K562 (cell line): ENCODE measurements at regions not wholly inside any gene's neighbourhood (a gene's known extent, or its start where the extent isn't known, plus 50 kb on each side); places are given as distances from the start of the nearest gene placed in this dataset.

Experiments used
- ATAC-seq: fragments of 200-7000 bp; cut with Tn5 transposase; 3 replicates; pipeline ENCODE4 v1.9.1; 2020; ENCODE audit warnings: moderate library complexity
- BruUV-seq: library from RNA; stranded (reverse); fragments of 400-500 nt; replicated peaks from 2 replicates; lab custom pipeline; 2021; lab: Mats Ljungman, UMichigan
- CTCF ChIA-PET: fragments of 300-600 bp; formaldehyde crosslinking; extraction: SDS; loops from one replicate; lab custom pipeline; 2021; ENCODE audit warnings: low intra/inter-chr PET ratio; lab: Yijun Ruan, JAX
- POLR2A ChIA-PET: fragments of 300-600, 350-650 bp; sonication (Branson Sonifier 250); formaldehyde crosslinking; extraction: SDS; loops from one replicate; lab custom pipeline; 2021; ENCODE audit warnings: antibody characterized with exemption, inconsistent platforms; lab: Yijun Ruan, JAX
- DNase-seq, 4 experiments: peaks; one replicate each; pipeline versions ENCODE4 v3.0.0 to v3.0.0-alpha.2; 2011 to 2018; ENCODE audit warnings: low spot score in 3 of 4, mixed read lengths in 3 of 4; ENCODE audit errors: extremely low read depth in 1 of 4
- FAIRE-seq: peaks from 2 replicates; lab custom pipeline; 2011; peaks lifted over from hg19 to GRCh38; lab: Jason Lieb, UNC
- H2AFZ ChIP-seq: 2 replicates; pipeline ENCODE4 v1.6.0; 2011; ENCODE audit warnings: low read depth, low read length, control low read depth, inconsistent platforms
- H3K27ac ChIP-seq: fragments of 200-600 bp; 3 replicates; pipeline ENCODE4 v1.8.0; 2011; ENCODE audit warnings: low read depth, mild to moderate bottlenecking, control low read depth, inconsistent platforms, low read length, moderate library complexity, mixed read lengths; ENCODE audit errors: extremely low read depth
- H3K27me3 ChIP-seq, 2 experiments: fragments of 300-600 bp in 1 of 2; 2 replicates in 1 of 2; 3 replicates in 1 of 2; pipeline versions ENCODE4 v1.6.0 to v1.8.0; 2011; ENCODE audit warnings: inconsistent platforms in 2 of 2, low read length in 2 of 2, mild to moderate bottlenecking in 1 of 2, mixed read lengths in 1 of 2, moderate library complexity in 1 of 2; ENCODE audit not compliant: control insufficient read depth in 2 of 2, insufficient read depth in 2 of 2
- H3K36me3 ChIP-seq: fragments of 300-600 bp; 3 replicates; pipeline ENCODE4 v1.8.0; 2011; ENCODE audit warnings: mild to moderate bottlenecking, low read length, inconsistent platforms; ENCODE audit not compliant: control insufficient read depth, insufficient read depth
- H3K4me1 ChIP-seq, 2 experiments: fragments of 200-600 bp in 1 of 2; replicated peaks in 1 of 2; 2 replicates in 1 of 2; 3 replicates in 1 of 2; pipeline versions ENCODE4 v1.5.1 to v1.8.0; 2011; ENCODE audit warnings: inconsistent platforms in 2 of 2, low read length in 2 of 2, mild to moderate bottlenecking in 1 of 2, mixed read lengths in 1 of 2, moderate library complexity in 1 of 2; ENCODE audit not compliant: control insufficient read depth in 2 of 2, insufficient read depth in 2 of 2
- H3K4me2 ChIP-seq: 2 replicates; pipeline ENCODE4 v1.6.1; 2011; ENCODE audit warnings: low read length, control low read depth, inconsistent platforms, mixed read lengths; ENCODE audit not compliant: insufficient read depth
- H3K4me3 ChIP-seq: fragments of 200-600 bp; sonication (generic), shearing (Covaris generic); 2 replicates; pipeline ENCODE4 v1.5.1; 2016; ENCODE audit warnings: control low read depth, inconsistent platforms
- H3K79me2 ChIP-seq: fragments of 200-600 bp; 3 replicates; pipeline ENCODE4 v1.8.0; 2011; ENCODE audit warnings: low read length, inconsistent platforms; ENCODE audit not compliant: control insufficient read depth, insufficient read depth
- H3K9ac ChIP-seq, 2 experiments: 2 replicates each; pipeline versions ENCODE4 v1.6.0 to v1.6.1; 2011; ENCODE audit warnings: low read depth in 2 of 2, low read length in 2 of 2, control low read depth in 1 of 2, inconsistent platforms in 1 of 2, mild to moderate bottlenecking in 1 of 2, mixed read lengths in 1 of 2; ENCODE audit not compliant: insufficient read depth in 1 of 2
- H3K9me1 ChIP-seq: one replicate; pipeline ENCODE4 v1.6.0; 2011; ENCODE audit warnings: inconsistent platforms, mild to moderate bottlenecking, low read length, moderate library complexity; ENCODE audit not compliant: control insufficient read depth, insufficient read depth
- H3K9me3 ChIP-seq: replicated peaks from 2 replicates; pipeline ENCODE4 v1.5.1; 2011; ENCODE audit warnings: low read depth, low read length, inconsistent platforms; ENCODE audit not compliant: control insufficient read depth, insufficient read depth
- H4K20me1 ChIP-seq: replicated peaks from 2 replicates; pipeline ENCODE4 v1.6.1; 2011; ENCODE audit warnings: low read length, inconsistent platforms, mixed read lengths; ENCODE audit not compliant: control insufficient read depth, insufficient read depth
- BACH1 ChIP-seq: fragments of 200-800 bp; sonication (Bioruptor generic); IDR thresholded peaks from 2 replicates; pipeline ENCODE4 v1.6.1; 2016; ENCODE audit warnings: missing genetic modification characterization, missing compliant biosample characterization
- HNRNPUL1 ChIP-seq: fragments of 200-400 bp; formaldehyde crosslinking; IDR thresholded peaks from 2 replicates; pipeline ENCODE4 v1.6.1; 2017; ENCODE audit warnings: low read length
- IRF2 ChIP-seq: sonication (generic); formaldehyde crosslinking; IDR thresholded peaks from 2 replicates; pipeline ENCODE4 v1.8.1; 2022; ENCODE audit warnings: mild to moderate bottlenecking, missing genetic modification reagents
- NCOR1 ChIP-seq: fragments of 450-650 bp; IDR thresholded peaks from 2 replicates; pipeline ENCODE4 v1.6.1; 2016; ENCODE audit warnings: mild to moderate bottlenecking, moderate library complexity
- NR2C2 ChIP-seq, 2 experiments: fragments of 200-800 bp in 1 of 2; sonication (Bioruptor generic) in 1 of 2; sonication (generic) in 1 of 2; formaldehyde crosslinking in 1 of 2; IDR thresholded peaks; 2 replicates each; pipeline versions ENCODE4 v1.6.1 to v1.8.0; 2016 to 2022; ENCODE audit warnings: mild to moderate bottlenecking in 1 of 2, missing compliant biosample characterization in 1 of 2, missing genetic modification characterization in 1 of 2, missing genetic modification reagents in 1 of 2
- PCBP1 ChIP-seq: fragments of 200-400 bp; formaldehyde crosslinking; IDR thresholded peaks from 2 replicates; pipeline ENCODE4 v1.6.1; 2018; ENCODE audit warnings: mild to moderate bottlenecking, low read depth, low read length; ENCODE audit not compliant: poor library complexity, severe bottlenecking
- PTRF ChIP-seq: fragments of 450-650 bp; IDR thresholded peaks from 2 replicates; pipeline ENCODE4 v1.6.1; 2016; ENCODE audit warnings: mild to moderate bottlenecking, missing genetic modification characterization, missing compliant biosample characterization
- SMARCC2 ChIP-seq: fragments of 450-650 bp; IDR thresholded peaks from 2 replicates; pipeline ENCODE4 v1.6.1; 2017; ENCODE audit warnings: antibody characterized with exemption, moderate library complexity, mild to moderate bottlenecking, low read depth
- SP2 ChIP-seq: IDR thresholded peaks from 2 replicates; pipeline ENCODE4 v1.6.1; 2011; ENCODE audit warnings: mild to moderate bottlenecking, low read depth, low read length, moderate library complexity; ENCODE audit not compliant: poor library complexity, severe bottlenecking; ENCODE audit errors: extremely low read depth
- STAG1 ChIP-seq: sonication (generic); formaldehyde crosslinking; IDR thresholded peaks from 2 replicates; pipeline ENCODE4 v1.5.0; 2020; ENCODE audit warnings: missing genetic modification reagents, borderline replicate concordance
- TCFL5 ChIP-seq: fragments of 250-450 bp; sonication (Bioruptor Pico); conservative IDR thresholded peaks from 2 replicates; pipeline ENCODE4 v1.6.1; 2021; ENCODE audit warnings: mild to moderate bottlenecking, moderate library complexity, matching md5 sums
- ZBED1 ChIP-seq: IDR thresholded peaks from 2 replicates; pipeline ENCODE4 v1.6.1; 2014
- ZFPM2 ChIP-seq: fragments of 250-450 bp; sonication (Bioruptor Pico); IDR thresholded peaks from 2 replicates; pipeline ENCODE4 v1.5.1; 2022; ENCODE audit warnings: mild to moderate bottlenecking
- ZNF239 ChIP-seq: fragments of 250-450 bp; sonication (Bioruptor Pico); IDR thresholded peaks from 2 replicates; pipeline ENCODE4 v1.4.0; 2020; ENCODE audit warnings: mild to moderate bottlenecking
- ZNF561 ChIP-seq: fragments of 450-650 bp; formaldehyde crosslinking; conservative IDR thresholded peaks from 2 replicates; pipeline ENCODE4 v1.4.0; 2020; ENCODE audit warnings: mild to moderate bottlenecking, moderate library complexity
- ZNF589 ChIP-seq: fragments of 200-800 bp; sonication (Bioruptor generic); IDR thresholded peaks from 2 replicates; pipeline ENCODE4 v1.6.1; 2016; ENCODE audit warnings: low read depth, missing genetic modification characterization, missing compliant biosample characterization
- WGBS: fragments of 100-300 bp; shearing (Covaris generic); methylation state at CpG from one replicate; pipeline ENCODE4 v1.1.6; 2016; ENCODE audit warnings: low coverage, mixed read lengths; ENCODE audit not compliant: insufficient coverage; ENCODE audit errors: missing lambda C conversion rate; 5-methylcytosine and 5-hydroxymethylcytosine counted together
- in situ Hi-C: fragments of 300-500 bp; cut with MboI; formaldehyde crosslinking; loops from 4 replicates; pipeline ENCODE4 v1.15.0; 2018; ENCODE audit warnings: inconsistent platforms, mixed read lengths
- intact Hi-C: fragments of 100-400 bp; cut with micrococcal nuclease; formaldehyde crosslinking; loops from 2 replicates; pipeline ENCODE4 v1.14.2; 2022
- TF ChIP-seq, protein P1 (sequence below): fragments of 450-650 bp; formaldehyde crosslinking; IDR thresholded peaks from 2 replicates; pipeline ENCODE4 v1.4.0; 2020; ENCODE audit warnings: mild to moderate bottlenecking, moderate library complexity
- TF ChIP-seq, protein P2 (sequence below): fragments of 450-650 bp; IDR thresholded peaks from 2 replicates; pipeline ENCODE4 v1.6.1; 2016; ENCODE audit warnings: low read depth, mild to moderate bottlenecking, moderate library complexity

DNA sequence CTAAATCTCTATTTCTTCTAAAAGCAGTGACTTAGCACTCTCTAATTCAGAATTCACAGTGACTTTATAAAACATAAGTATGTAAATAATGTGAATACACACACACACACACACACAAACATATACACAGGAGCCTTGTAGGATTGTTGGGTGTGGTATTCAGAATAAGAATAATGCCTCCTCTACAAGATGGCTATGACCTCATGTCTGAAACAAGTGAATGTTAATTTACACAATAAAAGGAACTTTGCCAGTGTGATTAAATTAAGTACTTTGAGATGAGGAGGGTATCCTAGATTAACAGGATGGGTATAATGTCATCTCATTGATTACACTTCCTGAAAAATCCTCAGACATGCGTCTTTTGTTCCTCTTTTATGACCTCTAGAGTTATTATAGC lies 234.6 kb downstream of the SLITRK6 start:
- ATAC-seq, result no peak
- WGBS, result 0% methylated on average over 1 of the region's 1 CpG
- Histone ChIP-seq H3K4me2 (no peak overlapping the region), H3K79me2 (no peaks in the 10 kb centered on the region), H3K4me3 (no peak overlapping the region), H3K27ac (no peak overlapping the region), H4K20me1 (no peaks in the 10 kb centered on the region), H2AFZ (no peak overlapping the region), H3K9me3 (no peaks in the 10 kb centered on the region), H3K9me1 (no peaks in the 10 kb centered on the region), H3K27me3 (no peaks in the 10 kb centered on the region), H3K4me1 (no peaks in the 10 kb centered on the region), H3K9ac (no peak overlapping the region), H3K36me3 (no peaks in the 10 kb centered on the region)
- BruUV-seq, result no TSS peak
- no peak for TF ChIP-seq SP2
- TF ChIP-seq PCBP1, result no peak
- TF ChIP-seq PTRF, result no peak
- no peak for TF ChIP-seq ZNF561 (CRISPR knock-in tag)
- TF ChIP-seq ZFPM2, result no peak
- TF ChIP-seq ZNF239 (CRISPR knock-in tag), result no peak
- intact Hi-C loops (no loop called here), in situ Hi-C loops (no loop called here)
- no peak for FAIRE-seq
- no peak for DNase-seq
- ChIA-PET CTCF (no interaction called here), POLR2A (no interaction called here)

DNA sequence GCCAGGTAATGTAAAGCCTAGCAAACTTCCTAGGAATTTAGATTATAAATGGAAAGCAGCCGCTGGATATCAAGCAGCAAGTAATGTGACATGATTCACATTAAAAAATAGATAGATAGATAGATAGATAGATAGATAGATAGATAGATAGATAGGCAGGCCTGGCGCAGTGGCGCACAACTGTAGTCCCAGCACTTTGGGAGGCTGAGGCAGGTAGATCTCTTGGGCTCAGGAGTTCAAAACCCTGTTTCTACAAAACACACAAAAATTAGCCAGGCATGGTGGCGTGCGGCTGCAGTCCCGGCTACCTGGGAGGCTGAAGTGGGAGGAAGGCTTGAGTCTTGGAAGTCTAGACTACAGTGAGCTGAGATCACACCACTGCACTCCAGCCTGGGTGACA lies 236.9 kb downstream of the SLITRK6 start:
- ATAC-seq (no peak), DNase-seq (no peak), FAIRE-seq (no peak)
- POLR2A ChIA-PET, result no interaction called here
- in situ Hi-C loops, result no loop called here
- TF ChIP-seq IRF2 (CRISPR knock-in tag), result no peak
- no peak for TF ChIP-seq NR2C2 (CRISPR knock-in tag; IDR thresholded peaks at IDR 0.05)
- no peak for TF ChIP-seq NR2C2 (tag; IDR thresholded peaks at IDR 0.05)
- TF ChIP-seq BACH1 (tag), result no peak
- TF ChIP-seq ZBED1, result no peak
- TF ChIP-seq, protein P1, sequence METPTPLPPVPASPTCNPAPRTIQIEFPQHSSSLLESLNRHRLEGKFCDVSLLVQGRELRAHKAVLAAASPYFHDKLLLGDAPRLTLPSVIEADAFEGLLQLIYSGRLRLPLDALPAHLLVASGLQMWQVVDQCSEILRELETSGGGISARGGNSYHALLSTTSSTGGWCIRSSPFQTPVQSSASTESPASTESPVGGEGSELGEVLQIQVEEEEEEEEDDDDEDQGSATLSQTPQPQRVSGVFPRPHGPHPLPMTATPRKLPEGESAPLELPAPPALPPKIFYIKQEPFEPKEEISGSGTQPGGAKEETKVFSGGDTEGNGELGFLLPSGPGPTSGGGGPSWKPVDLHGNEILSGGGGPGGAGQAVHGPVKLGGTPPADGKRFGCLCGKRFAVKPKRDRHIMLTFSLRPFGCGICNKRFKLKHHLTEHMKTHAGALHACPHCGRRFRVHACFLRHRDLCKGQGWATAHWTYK (CRISPR knock-in tag), result no peak
- no peak for TF ChIP-seq SMARCC2
- TF ChIP-seq TCFL5 (CRISPR knock-in tag), result no peak
- no peak for TF ChIP-seq HNRNPUL1
- no peak for TF ChIP-seq NCOR1
- TF ChIP-seq, protein P2, sequence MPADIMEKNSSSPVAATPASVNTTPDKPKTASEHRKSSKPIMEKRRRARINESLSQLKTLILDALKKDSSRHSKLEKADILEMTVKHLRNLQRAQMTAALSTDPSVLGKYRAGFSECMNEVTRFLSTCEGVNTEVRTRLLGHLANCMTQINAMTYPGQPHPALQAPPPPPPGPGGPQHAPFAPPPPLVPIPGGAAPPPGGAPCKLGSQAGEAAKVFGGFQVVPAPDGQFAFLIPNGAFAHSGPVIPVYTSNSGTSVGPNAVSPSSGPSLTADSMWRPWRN, result no peak
- no peak for TF ChIP-seq ZNF589 (CRISPR knock-in tag)
- TF ChIP-seq STAG1, result no peak
- TF ChIP-seq, all 486 proteins: peak for 0
- 0% methylated on average over 3 of the region's 6 CpGs for WGBS
- H3K79me2 ChIP-seq, result no peaks in the 10 kb centered on the region
- H3K4me2 ChIP-seq, result no peak overlapping the region
- H4K20me1 ChIP-seq, result no peaks in the 10 kb centered on the region
- H3K9ac ChIP-seq, result no peak overlapping the region
- CTCF ChIA-PET, result no interaction called here
- no peaks in the 10 kb centered on the region for H3K9me1 ChIP-seq
- H3K4me3 ChIP-seq, result no peak overlapping the region
- no peaks in the 10 kb centered on the region for H3K9me3 ChIP-seq
- no peaks in the 10 kb centered on the region for H3K36me3 ChIP-seq
- no TSS peak for BruUV-seq
- H3K27me3 ChIP-seq, result no peaks in the 10 kb centered on the region
- no peak overlapping the region for H2AFZ ChIP-seq
- no peak overlapping the region for H3K27ac ChIP-seq
- no peaks in the 10 kb centered on the region for H3K4me1 ChIP-seq
- intact Hi-C loops, result no loop called here
